Activated T-cell treated with anti-CD3 and anti-CD28 coated beads for 48 hours (primary cell): ENCODE measurements at regions not wholly inside any gene's neighbourhood (a gene's known extent, or its start where the extent isn't known, plus 50 kb on each side); places are given as distances from the start of the nearest gene placed in this dataset.

ENCODE experiments used
- DNase-seq: peaks from one replicate; pipeline ENCODE4 v3.0.0-alpha.2; 2020; ENCODE audit warnings: low read depth

DNA sequence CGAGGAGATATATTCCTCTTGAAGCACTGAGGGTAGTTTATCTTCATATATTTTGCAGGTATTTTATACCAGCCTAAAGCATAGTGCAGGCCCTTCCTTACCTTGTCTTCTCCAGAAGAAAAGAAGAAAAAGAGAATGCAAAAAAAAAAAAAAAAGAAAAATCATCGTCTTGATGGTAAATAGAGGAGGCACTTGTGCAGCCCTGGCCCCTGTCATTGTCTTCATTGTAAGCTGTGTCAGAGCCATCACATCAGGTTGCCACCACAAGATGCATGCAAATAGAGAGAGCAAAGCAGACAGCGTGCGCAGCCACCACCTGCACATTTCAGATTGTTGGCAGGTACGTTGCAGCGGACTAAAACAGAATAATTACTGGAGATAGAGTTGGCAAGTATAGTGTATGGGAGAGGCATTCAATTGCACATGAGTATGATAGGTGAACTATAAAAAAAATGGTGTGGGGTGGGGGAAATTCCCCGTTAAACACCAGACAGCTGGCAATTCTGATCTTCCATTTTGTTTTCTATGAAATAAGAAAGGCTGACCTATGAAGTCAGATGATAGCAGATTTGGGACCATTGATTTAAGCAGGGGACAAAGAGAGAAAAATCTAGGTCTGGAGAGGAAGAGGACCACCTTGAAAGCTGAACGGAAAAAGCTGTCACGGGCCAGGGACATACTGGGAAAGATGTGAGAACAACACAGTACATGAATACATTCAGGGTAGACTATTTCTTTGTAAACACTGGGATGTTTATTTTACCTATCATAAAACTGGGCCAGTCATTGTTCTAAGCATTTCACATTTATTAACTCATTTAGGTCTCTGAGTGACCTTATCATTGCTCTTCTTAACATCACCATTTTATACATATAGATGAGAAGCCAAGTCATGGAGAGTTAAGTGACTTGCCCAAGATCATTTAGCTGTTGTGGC lies 306.3 kb upstream of the SP8 start:
- DNase-seq = no peak

- DNase-seq = no peak
Measured at GRCh38 chr7:21094589-21094988, 307.9 kb upstream of the SP8 start.

GRCh38 chr7:21099432-21099831 lies 312.7 kb upstream of the SP8 start:
- DNase-seq = no peak

GRCh38 chr7:21099955-21100354 lies 313.3 kb upstream of the SP8 start:
- DNase-seq = no peak

- DNase-seq = no peak
Measured at GRCh38 chr7:21101541-21101940, 314.9 kb upstream of the SP8 start.

DNA sequence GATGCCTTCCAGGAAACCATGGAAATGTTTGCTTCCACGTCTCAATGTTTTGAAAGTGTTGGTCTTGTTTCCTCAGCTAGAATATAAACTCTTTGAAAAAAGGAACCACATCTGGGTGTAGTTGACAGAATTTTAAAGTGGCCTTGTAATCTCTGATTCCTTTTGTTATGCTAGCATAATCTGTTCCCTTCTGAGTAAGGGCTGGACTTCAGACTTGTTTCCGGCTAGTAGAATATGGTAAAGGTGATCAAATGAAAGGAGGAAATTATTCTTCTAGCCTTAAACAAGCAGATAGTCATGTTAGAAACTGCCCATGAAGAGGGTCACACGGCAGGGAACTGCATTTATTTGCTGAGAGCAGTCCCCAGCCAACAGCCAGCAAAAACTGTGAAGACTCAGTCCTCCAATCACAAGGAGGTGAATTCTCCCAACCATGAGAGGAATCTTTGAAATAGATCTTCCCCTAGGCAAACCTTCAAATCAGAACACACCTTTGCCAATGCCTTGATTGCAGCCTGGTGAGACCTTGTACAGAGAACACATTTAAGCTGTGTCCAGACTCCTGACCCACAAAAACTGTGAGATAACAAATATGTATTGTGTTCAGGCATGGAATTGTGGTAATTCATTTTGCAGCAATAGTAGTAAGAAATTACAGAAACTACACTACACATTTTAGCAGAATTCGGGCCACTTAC lies 316.9 kb upstream of the SP8 start:
- DNase-seq = no peak

DNA sequence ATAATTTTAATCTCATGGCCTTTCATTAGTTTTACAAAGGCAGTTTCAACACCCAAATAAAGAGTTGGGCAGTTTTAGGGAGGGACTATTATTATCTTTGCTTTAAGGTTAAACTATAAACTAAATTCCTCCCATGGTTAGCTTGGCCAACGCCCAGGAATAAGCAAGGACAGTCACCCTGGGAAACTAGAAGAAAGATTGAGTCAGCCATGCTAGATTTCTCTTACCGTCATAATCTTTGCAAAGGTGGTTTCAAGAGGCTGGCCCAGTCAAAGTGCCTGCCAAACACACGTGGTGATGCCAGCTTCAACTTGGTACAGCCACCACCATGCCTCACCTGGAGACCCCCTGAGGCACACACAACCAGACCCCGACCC lies 317.4 kb upstream of the SP8 start:
- no peak for DNase-seq

GRCh38 chr7:21106296-21106732 lies 319.6 kb upstream of the SP8 start:
- DNase-seq = no peak

GRCh38 chr7:21107101-21107500 lies 320.4 kb upstream of the SP8 start:
- no peak for DNase-seq

DNA sequence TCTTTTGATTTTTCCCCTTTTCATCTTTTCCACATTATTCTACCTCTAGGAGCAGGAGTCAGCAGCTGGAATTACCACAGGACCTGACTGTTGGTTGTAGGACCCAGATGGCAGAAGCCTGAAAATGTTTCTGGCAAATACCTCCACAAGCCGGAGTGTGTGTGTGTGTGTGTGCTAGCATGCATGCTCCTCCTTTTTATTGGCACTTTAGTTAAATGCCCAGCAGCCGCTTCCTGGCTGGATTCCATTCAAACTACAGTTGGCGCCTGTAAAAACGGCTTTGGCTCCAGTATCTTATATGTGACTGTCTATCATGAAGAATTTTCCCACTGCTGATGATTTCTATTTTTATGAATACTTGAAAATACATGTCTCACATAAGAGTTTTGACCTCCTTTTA lies 319.7 kb upstream of the SP4 start:
- DNase-seq = no peak

- no peak for DNase-seq
Measured at GRCh38 chr7:21113609-21114415, 314.1 kb upstream of the SP4 start.

DNA sequence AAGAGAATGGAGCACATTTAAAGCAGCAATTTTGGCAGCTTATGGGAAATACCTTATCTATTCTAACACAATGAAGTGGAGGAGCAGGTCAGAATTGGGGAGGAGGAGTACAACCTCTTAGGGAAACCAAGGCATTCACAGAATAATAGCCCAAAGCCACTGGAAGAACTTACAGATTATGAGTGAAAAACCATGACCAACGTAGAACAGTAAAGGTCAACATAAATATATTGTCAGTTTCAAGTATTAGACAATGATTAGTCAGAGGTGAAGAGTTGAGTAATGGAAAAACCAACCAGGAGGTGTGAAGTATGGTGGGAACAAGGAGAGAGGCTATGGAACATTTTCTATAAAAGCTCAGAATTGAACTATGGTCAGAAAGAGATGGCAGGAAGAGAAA lies 304.3 kb upstream of the SP4 start:
- DNase-seq = no peak

- DNase-seq = no peak
Measured at GRCh38 chr7:21125297-21125696, 302.6 kb upstream of the SP4 start.

DNA sequence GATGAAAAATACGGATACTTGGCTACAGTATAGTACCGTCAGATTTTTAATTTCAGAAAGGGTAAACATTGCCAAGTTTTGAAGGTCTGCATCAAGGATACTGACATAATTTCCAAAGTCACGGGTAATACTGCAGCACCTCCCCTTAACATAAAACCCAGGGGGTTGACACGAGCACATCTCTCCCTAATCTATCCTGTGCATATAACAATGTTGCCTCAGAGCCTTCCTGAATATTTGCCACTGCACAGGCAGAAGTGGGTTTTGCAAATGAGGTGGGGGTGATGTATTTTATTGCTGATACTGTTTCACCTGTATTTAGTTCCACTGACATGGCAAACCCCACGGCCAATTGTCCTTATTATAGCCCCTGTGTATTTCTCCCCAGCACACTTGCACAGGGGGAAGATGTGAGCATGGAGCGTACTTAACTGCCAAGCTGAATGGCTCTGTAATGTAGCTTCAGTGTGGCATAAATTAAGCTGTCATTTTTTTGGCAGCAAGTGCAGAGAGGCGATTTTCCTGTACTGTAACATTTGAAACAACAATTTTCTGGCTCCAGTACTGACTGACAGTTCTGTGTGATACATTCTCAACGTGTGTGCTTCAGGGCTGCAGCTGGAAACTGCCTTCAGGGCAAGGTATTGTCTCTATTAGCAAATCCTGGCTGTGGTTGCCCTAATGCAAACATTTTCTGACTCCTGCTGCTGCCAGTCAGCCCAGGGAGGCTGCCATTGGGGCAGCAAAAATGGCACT lies 299.6 kb upstream of the SP4 start:
- no peak for DNase-seq

- DNase-seq = no peak
Measured at GRCh38 chr7:21131897-21132296, 296.0 kb upstream of the SP4 start.

GRCh38 chr7:21134631-21135030 lies 293.3 kb upstream of the SP4 start:
- no peak for DNase-seq

DNA sequence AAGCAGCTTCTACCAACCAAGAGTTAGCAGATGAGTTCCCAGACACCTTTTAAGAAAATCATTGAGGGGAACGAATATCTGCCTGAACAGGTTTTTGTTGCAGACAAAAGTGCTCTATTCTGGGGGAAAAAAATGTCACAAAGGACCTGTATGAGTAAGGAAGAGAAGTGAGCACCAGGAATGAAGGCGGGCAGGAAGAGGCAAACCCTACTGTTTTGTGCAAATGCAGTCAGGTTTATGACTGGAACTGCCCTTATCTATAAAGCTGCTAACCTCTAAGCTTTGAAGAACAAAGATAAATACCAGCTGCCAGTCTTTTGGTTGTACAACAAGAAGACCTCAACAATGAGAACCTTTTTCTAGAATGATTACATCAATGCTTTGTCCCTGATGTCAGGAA lies 292.4 kb upstream of the SP4 start:
- DNase-seq = no peak

GRCh38 chr7:21137640-21138039 lies 290.2 kb upstream of the SP4 start:
- no peak for DNase-seq

- DNase-seq = no peak
Measured at GRCh38 chr7:21140622-21141021, 287.3 kb upstream of the SP4 start.

DNA sequence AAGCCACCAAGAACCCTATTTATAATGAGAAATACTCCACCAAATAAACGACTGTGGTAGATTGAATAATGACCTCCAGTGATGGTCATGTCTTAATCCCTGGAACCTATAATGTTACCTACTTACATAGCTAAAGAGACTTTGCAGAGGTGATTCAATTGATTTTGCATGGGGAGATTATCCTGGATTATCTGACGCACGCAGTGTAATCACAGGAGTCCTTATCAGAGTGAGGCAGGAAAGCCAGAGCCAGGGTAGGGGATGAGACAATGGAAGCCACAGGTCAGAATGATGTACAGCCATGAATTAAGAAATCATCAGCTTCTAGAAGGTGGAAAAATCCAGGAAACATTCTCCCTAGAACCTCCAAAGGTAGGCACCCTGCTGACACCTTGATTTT lies 286.4 kb upstream of the SP4 start:
- no peak for DNase-seq

DNA sequence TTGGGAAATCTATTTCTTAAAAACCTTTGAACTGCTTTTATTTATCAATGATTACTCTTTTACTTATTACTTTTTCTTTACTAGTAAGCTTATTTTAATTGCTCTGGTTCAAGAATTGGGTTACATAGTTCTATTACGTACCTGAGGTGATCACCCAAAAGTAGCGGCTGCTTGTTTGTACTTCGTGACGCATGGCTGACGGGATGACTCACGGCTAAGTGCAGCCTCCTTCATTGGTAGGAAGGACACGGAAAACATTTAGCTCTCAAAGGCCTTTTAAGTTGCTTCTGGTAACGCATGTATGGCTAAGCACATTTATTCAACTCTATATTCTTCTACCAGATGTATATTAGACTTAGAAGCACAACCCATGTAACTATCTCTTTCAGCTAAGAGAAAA lies 285.8 kb upstream of the SP4 start:
- DNase-seq = no peak
